ENCODE measurements at regions not wholly inside any gene's neighbourhood (a gene's known extent, or its start where the extent isn't known, plus 50 kb on each side); places are given as distances from the start of the nearest gene placed in this dataset.

DNA sequence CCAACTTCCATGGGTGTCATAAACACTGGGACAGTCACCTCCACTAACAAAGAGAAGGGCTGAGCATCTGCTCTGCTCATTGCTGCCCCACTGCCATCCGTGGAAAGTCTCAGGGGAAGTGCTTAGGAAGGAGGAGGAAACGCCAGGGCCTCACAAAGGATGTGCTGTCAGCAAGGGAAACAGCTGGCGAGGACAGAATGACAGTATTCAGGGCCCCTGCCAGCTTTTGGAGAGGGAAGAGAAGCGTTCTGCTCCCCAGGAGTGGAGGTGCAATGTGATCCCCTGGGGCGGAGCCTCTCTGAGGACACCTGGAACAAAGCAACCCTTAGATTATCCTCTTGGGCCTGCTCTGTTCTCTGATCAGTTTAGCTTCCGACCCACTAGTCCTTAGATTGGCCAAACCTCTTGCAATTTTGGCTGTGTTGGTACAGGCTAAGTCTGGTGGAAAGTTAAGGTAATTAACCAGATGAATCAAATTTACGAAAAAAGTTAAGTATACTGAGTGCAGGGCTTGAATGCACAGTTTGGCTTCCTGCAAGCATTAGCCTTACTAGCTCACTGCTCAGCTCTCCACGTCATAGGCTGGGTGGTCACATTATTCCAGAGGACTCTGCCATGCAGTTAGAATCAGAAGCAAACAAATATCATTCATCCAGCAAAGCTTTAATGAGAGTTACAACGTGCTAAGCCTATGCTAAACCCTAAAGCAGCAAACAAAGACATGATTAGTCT lies 170.2 kb upstream of the NFIA start:
- Histone ChIP-seq H3K36me3 (ENCODE audit: insufficient read depth, low read length) (no peaks in the 10 kb centered on the region), H3K9me3 (ENCODE audit: low read length) (no peaks in the 10 kb centered on the region), H3K4me3 (ENCODE audit: low read length) (no peak overlapping the region), H2AFZ (ENCODE audit: low read length) (no peak overlapping the region), H3K27ac (ENCODE audit: low read length) (no peak overlapping the region), H3K9ac (ENCODE audit: low read length) (no peak overlapping the region), H3K4me1 (ENCODE audit: low read length) (no peaks in the 10 kb centered on the region), H3K79me2 (ENCODE audit: low read length) (no peaks in the 10 kb centered on the region), H3K4me2 (ENCODE audit: low read depth, low read length, poor library complexity, severe bottlenecking) (no peak overlapping the region), H4K20me1 (ENCODE audit: insufficient read depth, low read depth, low read length) (no peaks in the 10 kb centered on the region), H3K27me3 (ENCODE audit: low read length) (no peaks in the 10 kb centered on the region), H3K9me2 (replicated peaks; ENCODE audit: insufficient read depth, low read length) (no peaks in the 10 kb centered on the region)
- no peak for DNase-seq

DNA sequence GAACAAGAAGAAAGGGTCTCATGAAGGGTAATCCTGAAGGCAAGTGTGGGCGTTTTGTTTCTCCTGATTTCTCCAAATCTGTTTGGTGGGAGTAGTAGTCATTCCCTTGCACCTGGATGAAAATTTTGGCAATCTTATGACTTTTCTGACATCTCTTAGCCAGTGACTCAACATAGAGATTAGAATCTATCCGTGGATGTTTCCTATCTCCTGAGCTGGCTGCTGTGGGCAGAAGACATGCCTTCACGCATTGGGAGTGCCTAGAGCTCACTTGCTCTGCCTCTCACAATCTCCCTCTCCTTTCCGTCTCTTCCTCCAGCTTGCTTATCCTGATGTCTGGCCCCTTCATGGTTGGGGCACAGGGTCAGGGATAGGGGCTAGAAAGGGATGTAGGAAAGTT lies 174.2 kb upstream of the NFIA start:
- Histone ChIP-seq H3K27ac (ENCODE audit: low read length) (no peak overlapping the region), H4K20me1 (ENCODE audit: insufficient read depth, low read depth, low read length) (no peaks in the 10 kb centered on the region), H3K9me2 (replicated peaks; ENCODE audit: insufficient read depth, low read length) (no peaks in the 10 kb centered on the region), H2AFZ (ENCODE audit: low read length) (no peak overlapping the region), H3K4me2 (ENCODE audit: low read depth, low read length, poor library complexity, severe bottlenecking) (no peak overlapping the region), H3K9ac (ENCODE audit: low read length) (no peak overlapping the region), H3K36me3 (ENCODE audit: insufficient read depth, low read length) (no peaks in the 10 kb centered on the region), H3K27me3 (ENCODE audit: low read length) (no peaks in the 10 kb centered on the region), H3K4me1 (ENCODE audit: low read length) (peaks cover 6% of the 10 kb centered on the region), H3K9me3 (ENCODE audit: low read length) (no peaks in the 10 kb centered on the region), H3K4me3 (ENCODE audit: low read length) (no peak overlapping the region), H3K79me2 (ENCODE audit: low read length) (no peaks in the 10 kb centered on the region)
- no peak for DNase-seq

DNA sequence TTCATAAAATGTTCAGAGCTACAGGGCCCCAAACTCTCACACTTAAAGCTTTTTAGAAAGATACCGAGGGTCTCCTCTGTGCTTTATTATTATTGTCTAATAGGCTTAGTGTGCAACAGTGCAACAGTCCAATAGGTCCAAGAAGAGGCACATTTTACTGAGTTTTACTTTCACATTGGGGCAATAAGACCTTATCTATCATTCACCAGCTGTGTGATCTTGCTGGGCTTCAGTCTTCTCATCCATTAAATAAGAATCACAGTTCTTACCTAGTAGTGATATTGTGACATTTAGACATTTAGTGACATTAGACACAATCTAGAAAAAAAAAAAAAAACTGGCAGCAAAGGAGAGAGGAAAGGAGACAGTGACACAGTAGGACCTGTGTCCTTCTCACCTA lies 175.8 kb upstream of the NFIA start:
- H3K9me3 ChIP-seq (ENCODE audit: low read length), result no peaks in the 10 kb centered on the region
- no peak for DNase-seq

DNA sequence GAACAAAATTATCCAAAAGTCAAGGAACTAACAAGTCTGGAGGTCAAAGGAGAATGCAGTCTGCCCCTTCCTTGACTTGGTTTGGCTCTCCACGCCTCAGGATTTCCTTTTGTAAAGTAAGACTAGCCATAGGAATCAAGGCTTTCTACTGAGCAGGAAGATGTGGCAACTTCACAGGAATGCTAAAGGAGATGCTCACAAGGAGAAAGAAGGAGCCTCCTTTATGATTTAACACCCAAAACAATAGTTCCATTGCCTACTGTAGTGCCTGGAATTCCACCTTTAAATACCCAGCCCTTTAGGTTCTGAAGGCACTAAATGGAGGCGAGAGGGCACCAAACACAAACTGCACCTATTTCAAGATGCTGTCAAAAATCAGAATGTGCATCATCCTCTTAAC lies 176.3 kb upstream of the NFIA start:
- no peaks in the 10 kb centered on the region for H3K9me2 ChIP-seq (replicated peaks; ENCODE audit: insufficient read depth, low read length)
- no peak overlapping the region for H3K4me3 ChIP-seq (ENCODE audit: low read length)
- H3K36me3 ChIP-seq (ENCODE audit: insufficient read depth, low read length), result no peaks in the 10 kb centered on the region
- H3K9me3 ChIP-seq (ENCODE audit: low read length), result no peaks in the 10 kb centered on the region
- H3K4me2 ChIP-seq (ENCODE audit: low read depth, low read length, poor library complexity, severe bottlenecking), result no peak overlapping the region
- no peaks in the 10 kb centered on the region for H3K27me3 ChIP-seq (ENCODE audit: low read length)
- H3K79me2 ChIP-seq (ENCODE audit: low read length), result no peaks in the 10 kb centered on the region
- H3K4me1 ChIP-seq (ENCODE audit: low read length), result peaks cover 6% of the 10 kb centered on the region
- H3K27ac ChIP-seq (ENCODE audit: low read length), result no peak overlapping the region
- H3K9ac ChIP-seq (ENCODE audit: low read length), result no peak overlapping the region
- H4K20me1 ChIP-seq (ENCODE audit: insufficient read depth, low read depth, low read length), result no peaks in the 10 kb centered on the region
- H2AFZ ChIP-seq (ENCODE audit: low read length), result no peak overlapping the region
- DNase-seq, result no peak

More for the DNA sequence above, 175.8 kb upstream of the NFIA start:
- Histone ChIP-seq H3K27ac (ENCODE audit: low read length) (no peak overlapping the region), H3K36me3 (ENCODE audit: insufficient read depth, low read length) (no peaks in the 10 kb centered on the region), H3K4me2 (ENCODE audit: low read depth, low read length, poor library complexity, severe bottlenecking) (no peak overlapping the region), H3K27me3 (ENCODE audit: low read length) (no peaks in the 10 kb centered on the region), H3K9me2 (replicated peaks; ENCODE audit: insufficient read depth, low read length) (no peaks in the 10 kb centered on the region), H3K4me3 (ENCODE audit: low read length) (no peak overlapping the region), H3K79me2 (ENCODE audit: low read length) (no peaks in the 10 kb centered on the region), H2AFZ (ENCODE audit: low read length) (no peak overlapping the region), H3K9ac (ENCODE audit: low read length) (no peak overlapping the region), H3K4me1 (ENCODE audit: low read length) (peaks cover 6% of the 10 kb centered on the region), H4K20me1 (ENCODE audit: insufficient read depth, low read depth, low read length) (no peaks in the 10 kb centered on the region)

DNA sequence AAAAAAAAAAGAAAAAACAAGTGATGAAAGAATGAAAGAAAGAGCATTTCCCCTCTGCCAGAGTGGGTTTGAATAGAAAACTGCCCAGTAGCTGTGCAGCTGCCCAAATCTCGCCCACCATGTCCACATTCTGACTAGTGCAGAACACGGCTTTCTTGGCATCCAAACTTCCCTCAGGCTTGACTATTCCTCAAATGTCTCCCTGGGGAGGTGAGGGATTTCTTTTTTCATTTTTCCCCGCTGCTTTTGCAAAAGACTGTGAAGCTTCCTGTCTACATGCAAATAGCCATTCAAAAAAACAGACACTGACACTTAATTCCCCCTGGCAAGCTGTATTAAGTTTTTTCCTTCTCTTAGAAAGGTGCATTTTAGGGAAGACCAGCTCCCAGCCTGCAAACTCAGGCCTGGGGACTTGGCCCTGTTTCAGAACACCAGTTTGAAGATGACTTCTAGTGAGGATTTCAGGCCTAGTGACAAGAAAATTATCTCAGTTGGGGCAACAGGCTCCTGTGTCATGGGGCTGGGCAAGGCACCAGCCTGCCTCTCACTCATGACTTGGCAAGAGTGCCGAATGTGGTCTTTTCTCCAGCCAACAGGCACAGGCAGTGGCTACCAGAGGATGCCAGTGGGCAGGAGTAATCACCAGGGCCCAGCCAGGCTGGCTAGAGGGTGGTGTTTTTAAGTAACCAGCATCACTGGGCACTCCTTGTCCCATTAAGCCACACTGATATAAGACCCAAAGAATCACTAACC lies 178.1 kb upstream of the NFIA start:
- Histone ChIP-seq H3K9ac (ENCODE audit: low read length) (no peak overlapping the region), H3K4me3 (ENCODE audit: low read length) (no peak overlapping the region), H3K27ac (ENCODE audit: low read length) (no peak overlapping the region), H2AFZ (ENCODE audit: low read length) (no peak overlapping the region), H3K4me1 (ENCODE audit: low read length) (peaks cover 6% of the 10 kb centered on the region), H3K9me2 (replicated peaks; ENCODE audit: insufficient read depth, low read length) (no peaks in the 10 kb centered on the region), H3K36me3 (ENCODE audit: insufficient read depth, low read length) (no peaks in the 10 kb centered on the region), H3K9me3 (ENCODE audit: low read length) (no peaks in the 10 kb centered on the region), H4K20me1 (ENCODE audit: insufficient read depth, low read depth, low read length) (no peaks in the 10 kb centered on the region), H3K79me2 (ENCODE audit: low read length) (no peaks in the 10 kb centered on the region), H3K27me3 (ENCODE audit: low read length) (no peaks in the 10 kb centered on the region), H3K4me2 (ENCODE audit: low read depth, low read length, poor library complexity, severe bottlenecking) (no peak overlapping the region)
- no peak for DNase-seq

DNA sequence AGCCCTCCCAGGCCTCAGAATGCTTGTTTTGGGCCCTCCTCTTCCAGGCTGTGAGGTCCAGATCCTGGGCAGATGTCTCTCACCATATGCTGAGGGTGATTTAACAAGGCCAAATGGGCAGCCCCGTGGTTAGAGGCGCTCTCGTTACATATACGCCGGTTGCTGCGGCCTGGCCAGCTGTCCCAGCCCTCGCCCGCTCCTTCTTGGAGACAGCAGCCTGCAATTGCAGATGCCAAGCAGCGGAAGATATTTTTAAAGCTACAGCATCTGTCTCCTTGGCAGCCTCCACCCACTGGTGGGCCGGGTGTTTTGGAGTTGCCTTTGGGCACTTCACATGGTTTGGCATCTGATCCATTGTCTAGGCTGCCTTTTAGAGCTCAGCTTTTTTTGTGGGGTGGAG lies 178.8 kb upstream of the NFIA start:
- H3K4me2 ChIP-seq (ENCODE audit: low read depth, low read length, poor library complexity, severe bottlenecking), result no peak overlapping the region
- H2AFZ ChIP-seq (ENCODE audit: low read length), result no peak overlapping the region
- no peak overlapping the region for H3K27ac ChIP-seq (ENCODE audit: low read length)

DNA sequence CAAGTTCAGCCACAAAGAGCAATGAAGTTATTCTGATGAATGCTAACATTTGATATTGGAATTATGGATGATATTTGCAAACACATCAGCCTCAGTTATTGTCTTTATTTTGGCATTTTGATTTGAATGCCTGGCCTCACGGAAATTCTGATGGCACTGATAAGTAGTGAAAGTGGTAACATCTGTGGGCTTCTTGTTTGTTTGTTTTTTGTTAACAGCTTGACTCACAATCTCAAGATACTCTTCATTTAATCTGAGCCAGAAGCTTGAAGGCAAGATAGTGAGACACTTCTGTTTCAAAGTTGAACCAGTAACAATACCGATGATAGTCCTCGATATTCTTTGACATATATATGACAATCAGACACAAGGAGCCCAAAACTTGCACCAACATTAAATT lies 182.9 kb upstream of the NFIA start:
- no peak overlapping the region for H3K4me3 ChIP-seq (ENCODE audit: low read length)
- no peaks in the 10 kb centered on the region for H3K9me2 ChIP-seq (replicated peaks; ENCODE audit: insufficient read depth, low read length)
- H3K79me2 ChIP-seq (ENCODE audit: low read length), result no peaks in the 10 kb centered on the region
- peaks cover 6% of the 10 kb centered on the region for H3K4me1 ChIP-seq (ENCODE audit: low read length)
- H2AFZ ChIP-seq (ENCODE audit: low read length), result no peak overlapping the region
- H3K36me3 ChIP-seq (ENCODE audit: insufficient read depth, low read length), result no peaks in the 10 kb centered on the region
- no peaks in the 10 kb centered on the region for H4K20me1 ChIP-seq (ENCODE audit: insufficient read depth, low read depth, low read length)
- H3K9ac ChIP-seq (ENCODE audit: low read length), result no peak overlapping the region
- no peak overlapping the region for H3K27ac ChIP-seq (ENCODE audit: low read length)
- H3K4me2 ChIP-seq (ENCODE audit: low read depth, low read length, poor library complexity, severe bottlenecking), result no peak overlapping the region
- H3K27me3 ChIP-seq (ENCODE audit: low read length), result no peaks in the 10 kb centered on the region
- no peaks in the 10 kb centered on the region for H3K9me3 ChIP-seq (ENCODE audit: low read length)
- no peak for DNase-seq

More for the DNA sequence above, 178.8 kb upstream of the NFIA start:
- no peaks in the 10 kb centered on the region for H3K79me2 ChIP-seq (ENCODE audit: low read length)
- DNase-seq, result no peak
- H3K36me3 ChIP-seq (ENCODE audit: insufficient read depth, low read length), result no peaks in the 10 kb centered on the region
- no peaks in the 10 kb centered on the region for H3K27me3 ChIP-seq (ENCODE audit: low read length)
- no peaks in the 10 kb centered on the region for H3K9me3 ChIP-seq (ENCODE audit: low read length)
- no peak overlapping the region for H3K9ac ChIP-seq (ENCODE audit: low read length)
- H3K4me1 ChIP-seq (ENCODE audit: low read length), result peaks cover 6% of the 10 kb centered on the region
- no peaks in the 10 kb centered on the region for H4K20me1 ChIP-seq (ENCODE audit: insufficient read depth, low read depth, low read length)
- H3K4me3 ChIP-seq (ENCODE audit: low read length), result no peak overlapping the region
- H3K9me2 ChIP-seq (replicated peaks; ENCODE audit: insufficient read depth, low read length), result no peaks in the 10 kb centered on the region

DNA sequence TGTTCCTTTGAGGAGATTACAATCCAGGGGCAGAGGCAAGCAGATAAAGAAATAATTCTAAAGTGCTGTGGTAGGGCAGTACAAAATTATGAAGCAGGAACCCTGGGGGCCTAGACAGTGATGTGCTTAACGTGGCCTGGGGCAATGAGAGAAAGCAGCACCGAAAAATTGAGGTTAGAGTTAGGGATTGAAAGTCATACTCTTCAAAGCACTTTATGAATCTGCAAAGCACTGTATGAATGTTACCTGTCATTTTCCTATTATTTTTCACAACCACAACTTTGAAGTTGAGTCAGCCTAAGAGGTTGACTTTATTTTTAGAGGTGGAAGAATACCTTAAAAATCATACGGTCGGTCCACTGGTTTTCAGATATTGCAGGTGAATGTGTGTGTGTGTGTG lies 183.4 kb upstream of the NFIA start:
- no peak overlapping the region for H3K9ac ChIP-seq (ENCODE audit: low read length)
- no peak overlapping the region for H2AFZ ChIP-seq (ENCODE audit: low read length)
- H3K4me3 ChIP-seq (ENCODE audit: low read length), result no peak overlapping the region
- H3K79me2 ChIP-seq (ENCODE audit: low read length), result no peaks in the 10 kb centered on the region
- no peak for DNase-seq
- no peaks in the 10 kb centered on the region for H3K36me3 ChIP-seq (ENCODE audit: insufficient read depth, low read length)
- no peaks in the 10 kb centered on the region for H3K27me3 ChIP-seq (ENCODE audit: low read length)
- H3K9me2 ChIP-seq (replicated peaks; ENCODE audit: insufficient read depth, low read length), result no peaks in the 10 kb centered on the region
- H3K4me2 ChIP-seq (ENCODE audit: low read depth, low read length, poor library complexity, severe bottlenecking), result no peak overlapping the region
- no peak overlapping the region for H3K27ac ChIP-seq (ENCODE audit: low read length)
- no peaks in the 10 kb centered on the region for H4K20me1 ChIP-seq (ENCODE audit: insufficient read depth, low read depth, low read length)
- H3K4me1 ChIP-seq (ENCODE audit: low read length), result peaks cover under 1% of the 10 kb centered on the region
- H3K9me3 ChIP-seq (ENCODE audit: low read length), result no peaks in the 10 kb centered on the region

Data from Karpas-422 (cell line).